K562 (cell line): ENCODE measurements at regions not wholly inside any gene's neighbourhood (a gene's known extent, or its start where the extent isn't known, plus 50 kb on each side); places are given as distances from the start of the nearest gene placed in this dataset.

Experiments
- ATAC-seq: fragments of 200-7000 bp; cut with Tn5 transposase; 3 replicates; pipeline ENCODE4 v1.9.1; 2020; ENCODE audit warnings: moderate library complexity
- BruUV-seq: library from RNA; stranded (reverse); fragments of 400-500 nt; replicated peaks from 2 replicates; lab custom pipeline; 2021; lab: Mats Ljungman, UMichigan
- CTCF ChIA-PET: fragments of 300-600 bp; formaldehyde crosslinking; extraction: SDS; loops from one replicate; lab custom pipeline; 2021; ENCODE audit warnings: low intra/inter-chr PET ratio; lab: Yijun Ruan, JAX
- POLR2A ChIA-PET: fragments of 300-600, 350-650 bp; sonication (Branson Sonifier 250); formaldehyde crosslinking; extraction: SDS; loops from one replicate; lab custom pipeline; 2021; ENCODE audit warnings: antibody characterized with exemption, inconsistent platforms; lab: Yijun Ruan, JAX
- DNase-seq, 4 experiments: peaks; one replicate each; pipeline versions ENCODE4 v3.0.0 to v3.0.0-alpha.2; 2011 to 2018; ENCODE audit warnings: low spot score in 3 of 4, mixed read lengths in 3 of 4; ENCODE audit errors: extremely low read depth in 1 of 4
- FAIRE-seq: peaks from 2 replicates; lab custom pipeline; 2011; peaks lifted over from hg19 to GRCh38; lab: Jason Lieb, UNC
- H2AFZ ChIP-seq: 2 replicates; pipeline ENCODE4 v1.6.0; 2011; ENCODE audit warnings: low read depth, low read length, control low read depth, inconsistent platforms
- H3K27ac ChIP-seq: fragments of 200-600 bp; 3 replicates; pipeline ENCODE4 v1.8.0; 2011; ENCODE audit warnings: low read depth, mild to moderate bottlenecking, control low read depth, inconsistent platforms, low read length, moderate library complexity, mixed read lengths; ENCODE audit errors: extremely low read depth
- H3K27me3 ChIP-seq, 2 experiments: fragments of 300-600 bp in 1 of 2; 2 replicates in 1 of 2; 3 replicates in 1 of 2; pipeline versions ENCODE4 v1.6.0 to v1.8.0; 2011; ENCODE audit warnings: inconsistent platforms in 2 of 2, low read length in 2 of 2, mild to moderate bottlenecking in 1 of 2, mixed read lengths in 1 of 2, moderate library complexity in 1 of 2; ENCODE audit not compliant: control insufficient read depth in 2 of 2, insufficient read depth in 2 of 2
- H3K36me3 ChIP-seq: fragments of 300-600 bp; 3 replicates; pipeline ENCODE4 v1.8.0; 2011; ENCODE audit warnings: mild to moderate bottlenecking, low read length, inconsistent platforms; ENCODE audit not compliant: control insufficient read depth, insufficient read depth
- H3K4me1 ChIP-seq, 2 experiments: fragments of 200-600 bp in 1 of 2; replicated peaks in 1 of 2; 2 replicates in 1 of 2; 3 replicates in 1 of 2; pipeline versions ENCODE4 v1.5.1 to v1.8.0; 2011; ENCODE audit warnings: inconsistent platforms in 2 of 2, low read length in 2 of 2, mild to moderate bottlenecking in 1 of 2, mixed read lengths in 1 of 2, moderate library complexity in 1 of 2; ENCODE audit not compliant: control insufficient read depth in 2 of 2, insufficient read depth in 2 of 2
- H3K4me2 ChIP-seq: 2 replicates; pipeline ENCODE4 v1.6.1; 2011; ENCODE audit warnings: low read length, control low read depth, inconsistent platforms, mixed read lengths; ENCODE audit not compliant: insufficient read depth
- H3K4me3 ChIP-seq: fragments of 200-600 bp; sonication (generic), shearing (Covaris generic); 2 replicates; pipeline ENCODE4 v1.5.1; 2016; ENCODE audit warnings: control low read depth, inconsistent platforms
- H3K79me2 ChIP-seq: fragments of 200-600 bp; 3 replicates; pipeline ENCODE4 v1.8.0; 2011; ENCODE audit warnings: low read length, inconsistent platforms; ENCODE audit not compliant: control insufficient read depth, insufficient read depth
- H3K9ac ChIP-seq, 2 experiments: 2 replicates each; pipeline versions ENCODE4 v1.6.0 to v1.6.1; 2011; ENCODE audit warnings: low read depth in 2 of 2, low read length in 2 of 2, control low read depth in 1 of 2, inconsistent platforms in 1 of 2, mild to moderate bottlenecking in 1 of 2, mixed read lengths in 1 of 2; ENCODE audit not compliant: insufficient read depth in 1 of 2
- H3K9me1 ChIP-seq: one replicate; pipeline ENCODE4 v1.6.0; 2011; ENCODE audit warnings: inconsistent platforms, mild to moderate bottlenecking, low read length, moderate library complexity; ENCODE audit not compliant: control insufficient read depth, insufficient read depth
- H3K9me3 ChIP-seq: replicated peaks from 2 replicates; pipeline ENCODE4 v1.5.1; 2011; ENCODE audit warnings: low read depth, low read length, inconsistent platforms; ENCODE audit not compliant: control insufficient read depth, insufficient read depth
- H4K20me1 ChIP-seq: replicated peaks from 2 replicates; pipeline ENCODE4 v1.6.1; 2011; ENCODE audit warnings: low read length, inconsistent platforms, mixed read lengths; ENCODE audit not compliant: control insufficient read depth, insufficient read depth
- CBX1 ChIP-seq: sonication (generic); IDR thresholded peaks from 2 replicates; pipeline ENCODE4 v1.6.1; 2016; ENCODE audit warnings: antibody characterized with exemption, low read depth, mild to moderate bottlenecking
- FOXJ3 ChIP-seq: sonication (generic); formaldehyde crosslinking; IDR thresholded peaks from 2 replicates; pipeline ENCODE4 v1.4.0; 2020; ENCODE audit warnings: mild to moderate bottlenecking, missing genetic modification reagents
- MEIS2 ChIP-seq: fragments of 450-650 bp; IDR thresholded peaks from 2 replicates; pipeline ENCODE4 v1.6.1; 2014; ENCODE audit warnings: mild to moderate bottlenecking; ENCODE audit not compliant: partially characterized antibody
- NR4A1 ChIP-seq, 2 experiments: fragments of 250-450 bp in 1 of 2; fragments of 450-650 bp in 1 of 2; sonication (Bioruptor Pico) in 1 of 2; IDR thresholded peaks; 2 replicates each; pipeline versions ENCODE4 v1.4.0 to v1.6.1; 2016 to 2020; ENCODE audit warnings: mild to moderate bottlenecking in 2 of 2, missing compliant biosample characterization in 1 of 2, missing genetic modification characterization in 1 of 2, moderate library complexity in 1 of 2
- PHF20 ChIP-seq: fragments of 450-650 bp; IDR thresholded peaks from 2 replicates; pipeline ENCODE4 v1.6.1; 2018; ENCODE audit not compliant: partially characterized antibody
- RAD21 ChIP-seq, 2 experiments: fragments of 250-450 bp in 1 of 2; fragments of 450-650 bp in 1 of 2; sonication (Bioruptor Pico) in 1 of 2; formaldehyde crosslinking in 1 of 2; IDR thresholded peaks in 1 of 2; conservative IDR thresholded peaks in 1 of 2; 2 replicates each; pipeline versions ENCODE4 v1.4.0 to v1.8.0; 2020 to 2022; ENCODE audit warnings: mild to moderate bottlenecking in 2 of 2, moderate library complexity in 1 of 2
- TFAM ChIP-seq: fragments of 250-450 bp; sonication (Bioruptor Pico); conservative IDR thresholded peaks from 2 replicates; pipeline ENCODE4 v1.5.0; 2021; ENCODE audit warnings: mild to moderate bottlenecking, moderate library complexity
- ZNF436 ChIP-seq: fragments of 250-450, 450-650 bp; sonication (Bioruptor Pico); formaldehyde crosslinking; IDR thresholded peaks from 2 replicates; pipeline ENCODE4 v1.7.0; 2020; ENCODE audit warnings: mild to moderate bottlenecking
- ZNF75A ChIP-seq: fragments of 450-650 bp; formaldehyde crosslinking; IDR thresholded peaks from 2 replicates; pipeline ENCODE4 v1.4.0; 2020; ENCODE audit warnings: mild to moderate bottlenecking
- WGBS: fragments of 100-300 bp; shearing (Covaris generic); methylation state at CpG from one replicate; pipeline ENCODE4 v1.1.6; 2016; ENCODE audit warnings: low coverage, mixed read lengths; ENCODE audit not compliant: insufficient coverage; ENCODE audit errors: missing lambda C conversion rate; 5-methylcytosine and 5-hydroxymethylcytosine counted together
- in situ Hi-C: fragments of 300-500 bp; cut with MboI; formaldehyde crosslinking; loops from 4 replicates; pipeline ENCODE4 v1.15.0; 2018; ENCODE audit warnings: inconsistent platforms, mixed read lengths
- intact Hi-C: fragments of 100-400 bp; cut with micrococcal nuclease; formaldehyde crosslinking; loops from 2 replicates; pipeline ENCODE4 v1.14.2; 2022
- TF ChIP-seq, protein P1 (sequence below): fragments of 450-650 bp; conservative IDR thresholded peaks from 2 replicates; pipeline ENCODE4 v1.6.1; 2016; ENCODE audit warnings: missing genetic modification characterization, low read depth, mild to moderate bottlenecking, control low read depth, missing compliant biosample characterization
- TF ChIP-seq, protein P2 (sequence below): IDR thresholded peaks from 2 replicates; pipeline ENCODE4 v1.6.1; 2011; ENCODE audit warnings: borderline replicate concordance, low read depth, mild to moderate bottlenecking, moderate library complexity, low read length; ENCODE audit not compliant: insufficient read depth, poor library complexity, severe bottlenecking

DNA sequence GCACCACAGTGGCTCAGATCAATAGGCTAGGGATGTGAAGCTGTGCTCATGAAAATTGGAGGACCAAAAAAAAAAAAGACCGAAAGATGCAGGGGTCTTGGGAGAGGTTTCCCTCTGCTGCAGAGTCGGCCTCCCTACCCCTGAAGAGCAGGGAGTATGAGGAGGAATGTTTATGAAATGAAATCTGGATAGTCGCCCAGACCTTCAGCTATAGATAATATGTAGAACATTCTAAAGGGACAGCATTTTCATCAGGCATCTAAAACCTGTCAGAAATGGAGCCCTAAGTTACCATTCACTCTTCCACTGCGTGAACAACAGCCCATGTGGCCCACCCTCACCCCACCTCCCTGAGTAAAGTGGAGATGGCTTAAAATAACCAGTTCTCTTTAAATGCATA, 122.9 kb downstream of the TMEM174 start (continued):
- TF ChIP-seq PHF20 (no peak), NR4A1 (CRISPR knock-in tag; IDR thresholded peaks at IDR 0.05) (no peak), NR4A1 (tag; IDR thresholded peaks at IDR 0.05) (no peak), FOXJ3 (CRISPR knock-in tag) (no peak), ZNF75A (CRISPR knock-in tag) (no peak), ZNF436 (no peak), MEIS2 (no peak), TFAM (CRISPR knock-in tag) (no peak)

DNA sequence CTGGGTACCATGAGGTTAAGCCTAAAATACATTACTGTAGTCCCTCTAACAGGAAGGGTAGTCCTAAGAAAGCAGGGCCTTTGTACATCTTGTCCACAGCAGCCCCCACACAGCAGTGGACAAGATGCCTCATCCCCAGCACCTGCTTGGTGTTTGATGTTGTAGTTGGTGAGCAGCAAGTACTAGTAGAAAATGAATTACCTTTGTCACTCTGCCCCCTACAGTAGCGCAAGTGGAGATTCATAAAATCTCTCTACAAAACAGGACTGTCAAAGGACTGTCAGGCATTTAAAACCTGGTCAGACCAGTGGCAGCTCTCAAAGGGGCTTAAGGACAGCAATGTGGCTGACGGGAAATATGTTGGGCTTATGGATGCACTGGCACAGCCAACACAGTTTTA, 122.5 kb downstream of the TMEM174 start:
- ATAC-seq (peak; percentile 48; the same call in 1 of the 3 replicates), DNase-seq (no peak), FAIRE-seq (no peak)
- Histone ChIP-seq H3K4me1 (peaks cover 13 to 22% of the 10 kb centered on the region in 2 experiments; a peak in 4 of 5 replicates), H4K20me1 (no peaks in the 10 kb centered on the region), H3K9me3 (no peaks in the 10 kb centered on the region), H3K4me3 (no peak overlapping the region), H3K79me2 (no peaks in the 10 kb centered on the region), H3K27ac (no peak overlapping the region), H3K36me3 (no peaks in the 10 kb centered on the region), H3K4me2 (no peak overlapping the region), H3K27me3 (peaks cover 29 to 37% of the 10 kb centered on the region in 2 experiments; a peak in 4 of 5 replicates), H3K9ac (no peak overlapping the region), H3K9me1 (no peaks in the 10 kb centered on the region), H2AFZ (no peak overlapping the region)
- no TSS peak for BruUV-seq
- intact Hi-C loops = no loop called here
- ChIA-PET POLR2A (no interaction called here), CTCF (no interaction called here)
- WGBS = 16% methylated on average over 2 of the region's 2 CpGs
- TF ChIP-seq RAD21 (CRISPR knock-in tag; conservative IDR thresholded peaks at IDR 0.05 in 1 of 2, IDR thresholded peaks at IDR 0.05 in 1 of 2) (0 out of 4 replicates have a peak, but pooled peaks of 1 of the 2 experiments have one; percentile 8), CBX1 (no peak)
- TF ChIP-seq, protein P1, sequence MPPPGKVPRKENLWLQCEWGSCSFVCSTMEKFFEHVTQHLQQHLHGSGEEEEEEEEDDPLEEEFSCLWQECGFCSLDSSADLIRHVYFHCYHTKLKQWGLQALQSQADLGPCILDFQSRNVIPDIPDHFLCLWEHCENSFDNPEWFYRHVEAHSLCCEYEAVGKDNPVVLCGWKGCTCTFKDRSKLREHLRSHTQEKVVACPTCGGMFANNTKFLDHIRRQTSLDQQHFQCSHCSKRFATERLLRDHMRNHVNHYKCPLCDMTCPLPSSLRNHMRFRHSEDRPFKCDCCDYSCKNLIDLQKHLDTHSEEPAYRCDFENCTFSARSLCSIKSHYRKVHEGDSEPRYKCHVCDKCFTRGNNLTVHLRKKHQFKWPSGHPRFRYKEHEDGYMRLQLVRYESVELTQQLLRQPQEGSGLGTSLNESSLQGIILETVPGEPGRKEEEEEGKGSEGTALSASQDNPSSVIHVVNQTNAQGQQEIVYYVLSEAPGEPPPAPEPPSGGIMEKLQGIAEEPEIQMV (tag) = no peak
- TF ChIP-seq, protein P2, sequence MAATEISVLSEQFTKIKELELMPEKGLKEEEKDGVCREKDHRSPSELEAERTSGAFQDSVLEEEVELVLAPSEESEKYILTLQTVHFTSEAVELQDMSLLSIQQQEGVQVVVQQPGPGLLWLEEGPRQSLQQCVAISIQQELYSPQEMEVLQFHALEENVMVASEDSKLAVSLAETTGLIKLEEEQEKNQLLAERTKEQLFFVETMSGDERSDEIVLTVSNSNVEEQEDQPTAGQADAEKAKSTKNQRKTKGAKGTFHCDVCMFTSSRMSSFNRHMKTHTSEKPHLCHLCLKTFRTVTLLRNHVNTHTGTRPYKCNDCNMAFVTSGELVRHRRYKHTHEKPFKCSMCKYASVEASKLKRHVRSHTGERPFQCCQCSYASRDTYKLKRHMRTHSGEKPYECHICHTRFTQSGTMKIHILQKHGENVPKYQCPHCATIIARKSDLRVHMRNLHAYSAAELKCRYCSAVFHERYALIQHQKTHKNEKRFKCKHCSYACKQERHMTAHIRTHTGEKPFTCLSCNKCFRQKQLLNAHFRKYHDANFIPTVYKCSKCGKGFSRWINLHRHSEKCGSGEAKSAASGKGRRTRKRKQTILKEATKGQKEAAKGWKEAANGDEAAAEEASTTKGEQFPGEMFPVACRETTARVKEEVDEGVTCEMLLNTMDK = peak; percentile 37
- in situ Hi-C loops = no loop called here
